ENCODE measurements at regions not wholly inside any gene's neighbourhood (a gene's known extent, or its start where the extent isn't known, plus 50 kb on each side); places are given as distances from the start of the nearest gene placed in this dataset.

- TF ChIP-seq SALL1 (CRISPR knock-in tag; IDR thresholded peaks at IDR 0.05) = peak; percentile 45
- no peak for TF ChIP-seq SRF (IDR thresholded peaks at IDR 0.05; ENCODE audit: low read depth, low read length)
- TF ChIP-seq ZFY (CRISPR knock-in tag; IDR thresholded peaks at IDR 0.05) = peak; percentile 30; the same call in 1 of the 2 replicates
- TF ChIP-seq ZNF800 (CRISPR knock-in tag; IDR thresholded peaks at IDR 0.05) = no peak
- TF ChIP-seq ZNF775 (CRISPR knock-in tag; IDR thresholded peaks at IDR 0.05; ENCODE audit: borderline replicate concordance) = no peak
- no peak for TF ChIP-seq MED13 (CRISPR knock-in tag; IDR thresholded peaks at IDR 0.05)
- peak; percentile 21; the same call in 1 of the 2 replicates for TF ChIP-seq THRA (CRISPR knock-in tag; IDR thresholded peaks at IDR 0.05; ENCODE audit: borderline replicate concordance)
- no peak for TF ChIP-seq ZNF101 (CRISPR knock-in tag; IDR thresholded peaks at IDR 0.05; ENCODE audit: borderline replicate concordance, low read depth)
- TF ChIP-seq SIN3B (IDR thresholded peaks at IDR 0.05; ENCODE audit: low read length) = no peak
- TF ChIP-seq ZNF572 (CRISPR knock-in tag; IDR thresholded peaks at IDR 0.05) = no peak
- no peak for TF ChIP-seq ZNF782 (CRISPR knock-in tag; IDR thresholded peaks at IDR 0.05; ENCODE audit: borderline replicate concordance)
- no peak for TF ChIP-seq ZNF460 (CRISPR knock-in tag; IDR thresholded peaks at IDR 0.05; ENCODE audit: borderline replicate concordance)
- TF ChIP-seq, protein P1, sequence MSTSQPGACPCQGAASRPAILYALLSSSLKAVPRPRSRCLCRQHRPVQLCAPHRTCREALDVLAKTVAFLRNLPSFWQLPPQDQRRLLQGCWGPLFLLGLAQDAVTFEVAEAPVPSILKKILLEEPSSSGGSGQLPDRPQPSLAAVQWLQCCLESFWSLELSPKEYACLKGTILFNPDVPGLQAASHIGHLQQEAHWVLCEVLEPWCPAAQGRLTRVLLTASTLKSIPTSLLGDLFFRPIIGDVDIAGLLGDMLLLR (CRISPR knock-in tag; IDR thresholded peaks at IDR 0.05) = no peak
- TF ChIP-seq JDP2 (CRISPR knock-in tag; IDR thresholded peaks at IDR 0.05; ENCODE audit: borderline replicate concordance) = no peak
- no peak for TF ChIP-seq NFE2L2 (IDR thresholded peaks at IDR 0.05; ENCODE audit: low read length)
- TF ChIP-seq ZNF33B (CRISPR knock-in tag; IDR thresholded peaks at IDR 0.05) = no peak
- TF ChIP-seq ZNF333 (CRISPR knock-in tag; IDR thresholded peaks at IDR 0.05; ENCODE audit: borderline replicate concordance) = no peak
- no peak for TF ChIP-seq ZFP36L1 (CRISPR knock-in tag; IDR thresholded peaks at IDR 0.05)
- no peak for TF ChIP-seq GLI4 (CRISPR knock-in tag; IDR thresholded peaks at IDR 0.05; ENCODE audit: borderline replicate concordance)
- TF ChIP-seq ZNF644 (CRISPR knock-in tag; IDR thresholded peaks at IDR 0.05; ENCODE audit: low read depth) = peak; percentile 41; the same call in 1 of the 2 replicates
- TF ChIP-seq, protein P2, sequence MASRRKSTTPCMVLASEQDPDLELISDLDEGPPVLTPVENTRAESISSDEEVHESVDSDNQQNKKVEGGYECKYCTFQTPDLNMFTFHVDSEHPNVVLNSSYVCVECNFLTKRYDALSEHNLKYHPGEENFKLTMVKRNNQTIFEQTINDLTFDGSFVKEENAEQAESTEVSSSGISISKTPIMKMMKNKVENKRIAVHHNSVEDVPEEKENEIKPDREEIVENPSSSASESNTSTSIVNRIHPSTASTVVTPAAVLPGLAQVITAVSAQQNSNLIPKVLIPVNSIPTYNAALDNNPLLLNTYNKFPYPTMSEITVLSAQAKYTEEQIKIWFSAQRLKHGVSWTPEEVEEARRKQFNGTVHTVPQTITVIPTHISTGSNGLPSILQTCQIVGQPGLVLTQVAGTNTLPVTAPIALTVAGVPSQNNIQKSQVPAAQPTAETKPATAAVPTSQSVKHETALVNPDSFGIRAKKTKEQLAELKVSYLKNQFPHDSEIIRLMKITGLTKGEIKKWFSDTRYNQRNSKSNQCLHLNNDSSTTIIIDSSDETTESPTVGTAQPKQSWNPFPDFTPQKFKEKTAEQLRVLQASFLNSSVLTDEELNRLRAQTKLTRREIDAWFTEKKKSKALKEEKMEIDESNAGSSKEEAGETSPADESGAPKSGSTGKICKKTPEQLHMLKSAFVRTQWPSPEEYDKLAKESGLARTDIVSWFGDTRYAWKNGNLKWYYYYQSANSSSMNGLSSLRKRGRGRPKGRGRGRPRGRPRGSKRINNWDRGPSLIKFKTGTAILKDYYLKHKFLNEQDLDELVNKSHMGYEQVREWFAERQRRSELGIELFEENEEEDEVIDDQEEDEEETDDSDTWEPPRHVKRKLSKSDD (CRISPR knock-in tag; IDR thresholded peaks at IDR 0.05; ENCODE audit: low read depth) = no peak
- no peak for TF ChIP-seq ZNF780A (CRISPR knock-in tag; IDR thresholded peaks at IDR 0.05)
- TF ChIP-seq ZNF414 (CRISPR knock-in tag; IDR thresholded peaks at IDR 0.05) = no peak
These were observed 287.2 kb downstream of the BCAT1 start (continued) for GRCh38 chr12:24661657-24662096.

All from HepG2 (cell line).